HG03457 (cell line): ENCODE measurements at regions not wholly inside any gene's neighbourhood (a gene's known extent, or its start where the extent isn't known, plus 50 kb on each side); places are given as distances from the start of the nearest gene placed in this dataset.

Experiments
- ATAC-seq: cut with Tn5 transposase; IDR thresholded peaks from one replicate; pipeline ENCODE4 v1.9.1; 2021; ENCODE audit warnings: moderate number of reproducible peaks; ENCODE audit not compliant: unreplicated experiment

- ATAC-seq: no peak
These were observed 127.2 kb upstream of the NPY2R start for GRCh38 chr4:155081222-155081621.

- ATAC-seq: no peak
These were observed 122.4 kb upstream of the NPY2R start for GRCh38 chr4:155085843-155086530.

GRCh38 chr4:155094201-155094820 lies 114.1 kb upstream of the NPY2R start:
- no peak for ATAC-seq

GRCh38 chr4:155099231-155099630 lies 109.2 kb upstream of the NPY2R start:
- ATAC-seq: no peak

GRCh38 chr4:155106629-155107028 lies 101.8 kb upstream of the NPY2R start:
- ATAC-seq: no peak

- no peak for ATAC-seq
These were observed 101.4 kb upstream of the NPY2R start for GRCh38 chr4:155107059-155107458.

- ATAC-seq: no peak
These were observed 93.6 kb upstream of the NPY2R start for GRCh38 chr4:155114790-155115189.

GRCh38 chr4:155119006-155119405 lies 89.4 kb upstream of the NPY2R start:
- no peak for ATAC-seq

GRCh38 chr4:155120536-155120935 lies 87.9 kb upstream of the NPY2R start:
- ATAC-seq: no peak

- no peak for ATAC-seq
These were observed 86.1 kb upstream of the NPY2R start for GRCh38 chr4:155122382-155122781.

GRCh38 chr4:155134136-155134535 lies 74.3 kb upstream of the NPY2R start:
- no peak for ATAC-seq

GRCh38 chr4:155140889-155141288 lies 67.5 kb upstream of the NPY2R start:
- no peak for ATAC-seq

GRCh38 chr4:155143512-155143911 lies 64.9 kb upstream of the NPY2R start:
- no peak for ATAC-seq
